Adipocyte (in vitro differentiated cells): ENCODE measurements at regions not wholly inside any gene's neighbourhood (a gene's known extent, or its start where the extent isn't known, plus 50 kb on each side); places are given as distances from the start of the nearest gene placed in this dataset.

ENCODE experiments used
- DNase-seq: peaks from one replicate; pipeline ENCODE4 v3.0.0-alpha.2; 2015; ENCODE audit warnings: low read depth
- H3K27me3 ChIP-seq: replicated peaks from 2 replicates; pipeline ENCODE4 v1.7.0; 2013; ENCODE audit warnings: mild to moderate bottlenecking, low read length, moderate library complexity; ENCODE audit not compliant: control insufficient read depth, insufficient read depth
- H3K36me3 ChIP-seq: 2 replicates; pipeline ENCODE4 v1.7.0; 2013; ENCODE audit warnings: low read length, mild to moderate bottlenecking, moderate library complexity; ENCODE audit not compliant: control insufficient read depth, insufficient read depth, severe bottlenecking
- H3K4me1 ChIP-seq: 2 replicates; pipeline ENCODE4 v1.7.0; 2013; ENCODE audit warnings: mild to moderate bottlenecking, low read length, moderate library complexity; ENCODE audit not compliant: control insufficient read depth, insufficient read depth
- H3K4me3 ChIP-seq: 2 replicates; pipeline ENCODE4 v1.7.0; 2013; ENCODE audit warnings: mild to moderate bottlenecking, low read length, moderate library complexity
- H3K9ac ChIP-seq: 2 replicates; pipeline ENCODE4 v1.7.0; 2013; ENCODE audit warnings: mild to moderate bottlenecking, low read length, moderate library complexity
- H3K9me3 ChIP-seq: 2 replicates; pipeline ENCODE4 v1.7.0; 2013; ENCODE audit warnings: mild to moderate bottlenecking, low read length, moderate library complexity; ENCODE audit not compliant: control insufficient read depth

DNA sequence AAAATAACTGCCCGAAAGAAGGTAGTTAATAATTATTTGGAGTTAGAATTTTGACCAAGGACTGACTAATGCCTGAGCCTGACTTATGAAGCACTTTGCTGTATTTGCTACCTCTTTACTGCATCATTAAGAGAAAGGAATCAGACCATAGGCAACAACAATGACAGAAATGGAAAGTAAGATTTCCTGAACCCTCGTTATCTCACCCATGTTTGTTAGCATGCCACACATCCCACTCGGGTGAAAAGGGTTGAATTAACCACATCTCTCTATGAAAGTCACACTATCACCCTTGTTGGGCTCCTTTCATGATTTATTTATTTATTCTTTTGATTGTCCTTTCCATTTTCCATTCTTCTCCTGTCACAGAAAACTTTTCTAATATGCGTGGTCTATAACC, 59.6 kb downstream of the OLIG3 start:
- Histone ChIP-seq H3K4me3 (no peak overlapping the region), H3K9ac (no peak overlapping the region), H3K4me1 (no peaks in the 10 kb centered on the region), H3K27me3 (no peaks in the 10 kb centered on the region), H3K36me3 (no peaks in the 10 kb centered on the region), H3K9me3 (peaks cover 6% of the 10 kb centered on the region)
- DNase-seq = no peak

- no peaks in the 10 kb centered on the region for H3K4me1 ChIP-seq
- no peaks in the 10 kb centered on the region for H3K27me3 ChIP-seq
- DNase-seq = no peak
- H3K36me3 ChIP-seq = no peaks in the 10 kb centered on the region
- no peak overlapping the region for H3K9ac ChIP-seq
- H3K9me3 ChIP-seq = no peaks in the 10 kb centered on the region
- H3K4me3 ChIP-seq = no peak overlapping the region
Observed at GRCh38 chr6:137432054-137432611, 62.1 kb downstream of the OLIG3 start.

DNA sequence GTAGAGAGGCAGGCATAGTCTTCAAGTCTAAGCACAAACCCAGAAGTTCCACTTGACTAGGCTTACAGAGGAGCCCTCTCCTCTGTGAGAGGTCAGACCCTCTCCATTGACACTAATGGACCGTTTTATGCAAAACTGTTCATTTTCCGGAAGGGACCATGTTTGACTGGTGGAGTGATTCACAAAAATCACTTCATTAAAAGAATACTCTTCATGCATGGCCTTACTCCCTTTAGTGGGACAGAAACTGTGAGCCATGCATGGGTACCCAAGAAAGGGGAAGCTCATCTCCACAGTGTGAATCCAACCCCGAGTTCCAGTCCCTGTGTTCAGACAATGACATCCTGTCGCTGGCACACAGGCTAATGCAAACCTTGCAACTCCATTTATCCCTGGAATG, 63.2 kb downstream of the OLIG3 start:
- H3K27me3 ChIP-seq = no peaks in the 10 kb centered on the region
- DNase-seq = no peak
- H3K9me3 ChIP-seq = no peaks in the 10 kb centered on the region
- H3K9ac ChIP-seq = no peak overlapping the region
- H3K4me3 ChIP-seq = no peak overlapping the region
- no peaks in the 10 kb centered on the region for H3K4me1 ChIP-seq
- H3K36me3 ChIP-seq = no peaks in the 10 kb centered on the region

- Histone ChIP-seq H3K36me3 (no peaks in the 10 kb centered on the region), H3K4me3 (no peak overlapping the region), H3K9ac (no peak overlapping the region), H3K4me1 (no peaks in the 10 kb centered on the region), H3K27me3 (no peaks in the 10 kb centered on the region), H3K9me3 (no peaks in the 10 kb centered on the region)
- DNase-seq = no peak
Observed at GRCh38 chr6:137427656-137428290, 66.4 kb downstream of the OLIG3 start.

GRCh38 chr6:137426007-137426689, 68.0 kb downstream of the OLIG3 start:
- no peaks in the 10 kb centered on the region for H3K27me3 ChIP-seq
- DNase-seq = no peak
- H3K4me3 ChIP-seq = no peak overlapping the region
- no peak overlapping the region for H3K9ac ChIP-seq
- H3K36me3 ChIP-seq = no peaks in the 10 kb centered on the region
- no peaks in the 10 kb centered on the region for H3K4me1 ChIP-seq
- H3K9me3 ChIP-seq = no peaks in the 10 kb centered on the region

DNA sequence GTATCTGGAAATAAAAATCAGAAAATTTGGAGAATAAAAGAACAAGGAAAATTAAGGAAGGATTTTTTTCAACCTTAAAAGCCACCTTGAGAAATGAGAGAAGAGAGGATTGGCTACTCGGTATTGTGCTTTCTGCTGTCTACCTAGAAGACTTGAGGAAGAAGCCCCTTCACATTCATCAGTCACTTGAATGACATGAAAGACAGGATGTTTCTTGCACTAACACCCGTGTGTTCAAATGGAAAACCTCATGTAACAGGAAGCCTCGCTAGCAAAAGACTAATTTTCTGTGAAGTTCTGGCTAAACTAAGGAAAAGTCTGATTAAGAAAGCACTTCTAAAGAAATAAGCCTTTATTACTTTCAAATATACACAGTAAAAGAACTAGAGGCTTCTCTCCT, 69.9 kb downstream of the OLIG3 start:
- Histone ChIP-seq H3K9ac (no peak overlapping the region), H3K9me3 (no peaks in the 10 kb centered on the region), H3K36me3 (no peaks in the 10 kb centered on the region), H3K4me3 (no peak overlapping the region), H3K4me1 (no peaks in the 10 kb centered on the region), H3K27me3 (no peaks in the 10 kb centered on the region)
- DNase-seq = no peak

DNA sequence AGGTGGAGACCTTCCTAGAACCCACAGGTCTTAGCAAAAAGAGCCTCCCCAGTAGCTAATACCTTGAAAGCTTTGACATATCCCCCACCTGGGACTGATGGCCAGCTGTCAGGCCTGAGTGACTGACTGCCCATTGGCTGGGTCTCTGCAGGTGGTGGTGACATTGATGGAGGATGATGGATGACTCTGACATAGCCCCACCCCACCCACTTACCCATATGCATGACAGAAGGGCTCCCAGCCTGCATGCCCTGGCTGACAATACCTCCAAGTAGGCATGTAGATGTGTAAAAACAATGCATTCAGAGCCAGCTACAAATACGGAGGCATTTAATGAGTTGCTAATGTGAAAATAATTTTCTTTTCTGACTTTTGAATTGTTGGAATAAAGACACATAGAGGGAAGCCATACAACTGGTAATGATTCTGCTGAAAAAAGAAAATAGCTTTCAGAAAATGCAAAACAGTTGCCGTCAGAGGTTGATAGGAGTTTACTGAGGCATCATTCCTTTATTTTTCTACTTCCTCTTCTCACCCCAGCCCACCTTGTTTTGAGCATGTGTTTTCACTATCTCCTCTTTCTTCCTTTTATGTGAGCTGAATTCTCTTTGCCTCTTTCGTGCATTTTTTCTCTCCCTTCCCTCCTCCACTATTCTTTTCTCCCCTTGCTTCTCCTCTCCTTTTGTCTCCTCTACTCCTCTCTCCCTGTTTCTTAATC, 70.6 kb downstream of the OLIG3 start:
- H3K27me3 ChIP-seq = no peaks in the 10 kb centered on the region
- no peak for DNase-seq

DNA sequence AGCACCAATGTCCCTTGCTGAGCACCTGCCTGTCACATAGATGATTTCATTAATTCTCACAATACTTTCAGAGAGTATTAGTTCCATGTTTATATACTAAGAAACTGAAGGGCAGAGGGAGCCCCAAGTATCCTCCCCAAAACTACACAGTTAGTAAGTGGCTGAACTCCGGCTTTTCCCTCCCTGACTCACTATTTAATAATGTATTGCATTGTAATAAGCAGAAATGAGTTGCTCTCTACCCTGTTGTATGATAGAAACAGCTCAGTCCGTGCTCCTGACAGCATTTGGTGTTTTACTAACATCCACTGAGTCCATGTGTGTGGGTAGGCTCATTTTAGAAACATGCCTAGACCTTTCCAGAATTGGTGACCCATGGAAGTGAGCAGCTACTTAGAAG, 76.8 kb downstream of the OLIG3 start:
- no peaks in the 10 kb centered on the region for H3K36me3 ChIP-seq
- no peak overlapping the region for H3K4me3 ChIP-seq
- H3K9me3 ChIP-seq = no peaks in the 10 kb centered on the region
- H3K4me1 ChIP-seq = peaks cover 26% of the 10 kb centered on the region
- H3K9ac ChIP-seq = peak overlapping the region; percentile 16
- DNase-seq = peak; percentile 1
- no peaks in the 10 kb centered on the region for H3K27me3 ChIP-seq

More for the DNA sequence above, 70.6 kb downstream of the OLIG3 start:
- Histone ChIP-seq H3K9me3 (no peaks in the 10 kb centered on the region), H3K9ac (no peak overlapping the region), H3K4me3 (no peak overlapping the region), H3K4me1 (no peaks in the 10 kb centered on the region), H3K36me3 (no peaks in the 10 kb centered on the region)

DNA sequence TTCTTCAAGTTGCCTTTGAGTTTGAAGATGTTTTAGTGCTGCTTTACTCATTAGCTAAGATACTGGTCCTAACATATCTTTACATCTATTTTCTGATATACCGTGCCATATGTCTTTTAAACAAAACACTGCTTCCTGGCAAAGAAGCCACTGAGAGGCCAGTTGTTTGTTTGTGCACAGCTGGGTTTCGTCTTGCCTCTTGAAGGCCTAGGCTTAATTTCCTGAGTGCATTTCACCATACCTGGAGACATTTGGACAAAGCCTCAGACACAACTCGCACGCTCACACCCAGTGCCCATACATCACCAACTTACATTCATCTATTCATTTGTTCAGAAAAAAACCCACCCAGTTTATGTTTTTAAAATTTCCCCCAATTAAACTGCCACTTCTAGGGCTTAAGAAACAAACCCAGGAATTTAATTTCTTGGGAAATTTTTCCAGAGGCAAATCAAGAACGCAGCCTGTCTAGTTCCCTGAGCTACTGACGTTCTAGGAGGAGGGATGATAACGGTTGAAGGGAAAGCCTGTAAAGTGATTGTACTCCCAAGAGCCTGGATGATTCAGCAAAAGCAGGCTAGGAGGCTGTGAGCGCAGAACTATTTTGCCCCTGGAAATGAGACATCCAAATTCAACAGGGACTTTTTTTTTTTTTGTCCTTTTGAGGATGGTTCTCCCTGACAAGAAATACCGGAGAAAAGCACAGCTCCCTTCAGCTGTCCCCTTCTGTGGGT, 77.7 kb downstream of the OLIG3 start:
- peaks cover 28% of the 10 kb centered on the region for H3K4me1 ChIP-seq
- peak overlapping the region; percentile 49 for H3K4me3 ChIP-seq
- H3K36me3 ChIP-seq = no peaks in the 10 kb centered on the region
- H3K9me3 ChIP-seq = no peaks in the 10 kb centered on the region
- no peaks in the 10 kb centered on the region for H3K27me3 ChIP-seq
- peak; percentile 25 for DNase-seq
- H3K9ac ChIP-seq = peak overlapping the region; percentile 16

- no peaks in the 10 kb centered on the region for H3K27me3 ChIP-seq
- H3K9ac ChIP-seq = no peak overlapping the region
- H3K9me3 ChIP-seq = no peaks in the 10 kb centered on the region
- no peaks in the 10 kb centered on the region for H3K36me3 ChIP-seq
- peak overlapping the region; percentile 83 for H3K4me3 ChIP-seq
- no peak for DNase-seq
- peaks cover 28% of the 10 kb centered on the region for H3K4me1 ChIP-seq
Observed at GRCh38 chr6:137415834-137416190, 78.4 kb downstream of the OLIG3 start.
